GM23248 (cell line): ENCODE measurements at regions not wholly inside any gene's neighbourhood (a gene's known extent, or its start where the extent isn't known, plus 50 kb on each side); places are given as distances from the start of the nearest gene placed in this dataset.

ENCODE experiments used
- EZH2 ChIP-seq: fragments of 200-600 bp; sonication (generic); IDR thresholded peaks from 2 replicates; pipeline ENCODE4 v1.6.1; 2018; ENCODE audit warnings: antibody characterized with exemption, mild to moderate bottlenecking; ENCODE audit not compliant: insufficient read depth, poor library complexity, severe bottlenecking
- EZH2phosphoT487 ChIP-seq: fragments of 200-600 bp; sonication (generic); IDR thresholded peaks from 2 replicates; pipeline ENCODE4 v1.6.1; 2018; ENCODE audit warnings: antibody characterized with exemption, moderate library complexity, mild to moderate bottlenecking, low read depth; ENCODE audit not compliant: insufficient read depth

DNA sequence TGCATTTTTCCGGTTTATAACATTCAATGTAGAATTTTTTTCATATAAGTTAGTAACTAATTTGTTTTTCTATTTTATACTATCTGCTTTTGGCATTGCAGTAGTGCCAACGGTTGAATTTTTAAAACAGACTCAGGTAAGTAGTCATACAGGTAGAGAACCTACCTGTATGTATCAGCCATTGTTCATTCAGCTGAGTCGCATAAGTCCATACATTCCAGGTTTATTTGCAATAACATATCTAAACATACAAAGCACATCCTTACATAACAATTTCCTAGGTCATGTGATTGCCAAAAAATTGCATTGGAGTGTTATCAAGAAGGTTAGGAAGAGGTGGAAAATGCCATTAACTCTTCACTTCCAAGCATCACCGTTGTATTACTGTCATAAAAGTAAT lies 1059.3 kb upstream of the CNTN5 start:
- no peak for TF ChIP-seq EZH2
- TF ChIP-seq EZH2phosphoT487 = no peak
